ENCODE measurements at regions not wholly inside any gene's neighbourhood (a gene's known extent, or its start where the extent isn't known, plus 50 kb on each side); places are given as distances from the start of the nearest gene placed in this dataset.

DNA sequence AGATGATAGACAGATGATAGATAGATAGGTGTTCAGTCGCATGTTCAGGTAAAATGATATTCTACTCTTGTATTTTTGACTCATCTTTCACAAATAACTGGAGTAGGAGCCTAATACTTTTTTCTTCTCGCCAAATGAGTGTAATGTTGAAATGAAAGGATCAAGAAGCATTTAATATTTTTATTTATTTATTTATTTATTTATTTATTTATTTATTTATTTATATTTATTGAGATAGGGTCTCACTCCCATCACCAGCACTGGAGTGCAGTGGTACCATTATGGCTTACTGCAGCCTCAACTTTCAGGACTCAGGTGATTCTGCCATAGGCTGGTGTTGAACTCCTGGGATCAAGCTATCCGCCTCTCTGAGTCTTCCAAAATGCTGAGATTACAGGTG is 298.8 kb downstream of the KCNC2 start:
- H3K9me3 ChIP-seq = no peaks in the 10 kb centered on the region
- no peak overlapping the region for H3K27ac ChIP-seq
- H3K27me3 ChIP-seq = no peaks in the 10 kb centered on the region
- TF ChIP-seq, protein P1, sequence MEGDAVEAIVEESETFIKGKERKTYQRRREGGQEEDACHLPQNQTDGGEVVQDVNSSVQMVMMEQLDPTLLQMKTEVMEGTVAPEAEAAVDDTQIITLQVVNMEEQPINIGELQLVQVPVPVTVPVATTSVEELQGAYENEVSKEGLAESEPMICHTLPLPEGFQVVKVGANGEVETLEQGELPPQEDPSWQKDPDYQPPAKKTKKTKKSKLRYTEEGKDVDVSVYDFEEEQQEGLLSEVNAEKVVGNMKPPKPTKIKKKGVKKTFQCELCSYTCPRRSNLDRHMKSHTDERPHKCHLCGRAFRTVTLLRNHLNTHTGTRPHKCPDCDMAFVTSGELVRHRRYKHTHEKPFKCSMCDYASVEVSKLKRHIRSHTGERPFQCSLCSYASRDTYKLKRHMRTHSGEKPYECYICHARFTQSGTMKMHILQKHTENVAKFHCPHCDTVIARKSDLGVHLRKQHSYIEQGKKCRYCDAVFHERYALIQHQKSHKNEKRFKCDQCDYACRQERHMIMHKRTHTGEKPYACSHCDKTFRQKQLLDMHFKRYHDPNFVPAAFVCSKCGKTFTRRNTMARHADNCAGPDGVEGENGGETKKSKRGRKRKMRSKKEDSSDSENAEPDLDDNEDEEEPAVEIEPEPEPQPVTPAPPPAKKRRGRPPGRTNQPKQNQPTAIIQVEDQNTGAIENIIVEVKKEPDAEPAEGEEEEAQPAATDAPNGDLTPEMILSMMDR (IDR thresholded peaks at IDR 0.05) = no peak
- H3K4me1 ChIP-seq = no peaks in the 10 kb centered on the region
- H3K36me3 ChIP-seq = no peaks in the 10 kb centered on the region
- intact Hi-C loops (cut with DNase I; ENCODE audit: low total_unique reads) = no loop called here
- DNase-seq = no peak
- no peak overlapping the region for H3K4me3 ChIP-seq

GRCh38 chr12:74914378-74914777 is 295.3 kb downstream of the KCNC2 start:
- no peak overlapping the region for H3K4me3 ChIP-seq
- H3K27me3 ChIP-seq = no peaks in the 10 kb centered on the region
- DNase-seq = no peak
- no peak overlapping the region for H3K27ac ChIP-seq
- TF ChIP-seq, protein P1 (IDR thresholded peaks at IDR 0.05) = no peak
- H3K36me3 ChIP-seq = no peaks in the 10 kb centered on the region
- intact Hi-C loops (cut with DNase I; ENCODE audit: low total_unique reads) = no loop called here
- H3K9me3 ChIP-seq = no peaks in the 10 kb centered on the region
- no peaks in the 10 kb centered on the region for H3K4me1 ChIP-seq

- Histone ChIP-seq H3K36me3 (no peaks in the 10 kb centered on the region), H3K4me1 (no peaks in the 10 kb centered on the region), H3K27me3 (no peaks in the 10 kb centered on the region), H3K27ac (no peak overlapping the region), H3K9me3 (no peaks in the 10 kb centered on the region), H3K4me3 (no peak overlapping the region)
- TF ChIP-seq, protein P1 (IDR thresholded peaks at IDR 0.05) = no peak
- no peak for DNase-seq
- intact Hi-C loops (cut with DNase I; ENCODE audit: low total_unique reads) = no loop called here
Measured at GRCh38 chr12:74915718-74916117, 293.9 kb downstream of the KCNC2 start.

DNA sequence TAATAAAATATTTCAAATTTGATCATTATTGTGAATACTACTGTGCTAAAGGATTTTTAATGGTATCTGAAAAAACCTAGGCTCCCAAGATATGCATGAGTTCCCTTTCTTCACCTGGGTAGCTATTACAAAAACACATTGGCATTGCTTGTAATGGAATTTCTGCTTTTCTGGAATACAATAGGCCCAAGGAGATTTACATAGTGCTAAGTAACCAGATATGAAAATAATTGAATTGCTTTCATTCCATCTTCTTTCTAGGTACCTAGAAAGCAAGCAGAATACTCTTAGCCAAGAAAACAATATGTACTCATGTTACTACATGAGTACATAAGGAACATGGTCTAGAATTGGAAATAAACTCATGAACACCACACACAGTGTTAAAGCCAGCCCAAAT is 291.9 kb downstream of the KCNC2 start:
- H3K27ac ChIP-seq = no peak overlapping the region
- TF ChIP-seq, protein P1 (IDR thresholded peaks at IDR 0.05) = no peak
- no peak overlapping the region for H3K4me3 ChIP-seq
- H3K36me3 ChIP-seq = no peaks in the 10 kb centered on the region
- DNase-seq = no peak
- H3K27me3 ChIP-seq = no peaks in the 10 kb centered on the region
- H3K4me1 ChIP-seq = no peaks in the 10 kb centered on the region
- H3K9me3 ChIP-seq = no peaks in the 10 kb centered on the region
- intact Hi-C loops (cut with DNase I; ENCODE audit: low total_unique reads) = no loop called here

DNA sequence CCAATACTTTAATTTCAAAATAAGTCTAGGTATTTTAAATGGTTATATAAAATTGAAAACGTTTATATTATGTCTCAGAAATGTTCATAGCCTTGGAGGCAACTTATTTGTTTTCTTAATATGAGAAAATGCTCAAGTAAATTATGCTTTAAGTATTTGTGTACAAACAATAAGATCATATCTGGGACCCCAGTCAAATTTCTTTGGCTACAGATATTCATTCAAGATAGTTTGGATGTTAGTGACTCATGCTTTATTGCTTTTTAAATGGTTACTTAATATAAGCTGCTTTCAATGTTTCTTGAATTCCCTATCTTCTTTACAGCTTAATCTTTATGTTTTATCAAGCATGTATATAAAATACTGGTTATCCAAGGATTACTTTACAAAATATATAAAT is 291.3 kb downstream of the KCNC2 start:
- Histone ChIP-seq H3K27ac (no peak overlapping the region), H3K9me3 (no peaks in the 10 kb centered on the region), H3K4me3 (no peak overlapping the region), H3K27me3 (no peaks in the 10 kb centered on the region), H3K36me3 (no peaks in the 10 kb centered on the region), H3K4me1 (no peaks in the 10 kb centered on the region)
- no peak for DNase-seq
- TF ChIP-seq, protein P1 (IDR thresholded peaks at IDR 0.05) = no peak
- intact Hi-C loops (cut with DNase I; ENCODE audit: low total_unique reads) = no loop called here

DNA sequence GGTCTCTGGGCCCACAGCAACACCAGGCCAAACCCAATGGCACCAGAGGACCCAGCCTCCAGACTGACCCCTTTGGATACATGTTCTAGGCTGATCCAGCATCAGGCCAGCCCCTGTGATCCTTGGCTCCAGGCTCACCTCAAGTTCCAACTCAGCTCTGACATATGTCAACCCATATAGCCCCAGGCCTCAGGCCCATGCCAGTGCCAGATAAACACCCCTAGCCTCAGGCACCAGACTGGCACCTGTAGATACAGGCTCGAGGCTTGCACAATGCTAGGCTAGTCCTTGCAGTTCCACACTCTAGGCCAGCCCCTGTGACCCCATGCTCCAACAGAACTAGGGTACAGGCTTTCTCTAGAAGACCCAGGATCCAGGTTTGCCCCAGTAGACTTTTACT is 287.5 kb downstream of the KCNC2 start:
- Histone ChIP-seq H3K4me1 (no peaks in the 10 kb centered on the region), H3K36me3 (no peaks in the 10 kb centered on the region), H3K27me3 (no peaks in the 10 kb centered on the region), H3K27ac (no peak overlapping the region), H3K9me3 (no peaks in the 10 kb centered on the region), H3K4me3 (no peak overlapping the region)
- TF ChIP-seq, protein P1 (IDR thresholded peaks at IDR 0.05) = no peak
- intact Hi-C loops (cut with DNase I; ENCODE audit: low total_unique reads) = no loop called here
- no peak for DNase-seq
